PC-9 (cell line): ENCODE measurements at regions not wholly inside any gene's neighbourhood (a gene's known extent, or its start where the extent isn't known, plus 50 kb on each side); places are given as distances from the start of the nearest gene placed in this dataset.

Experiments used
- CTCF ChIP-seq: fragments of 200-600 bp; sonication (generic); conservative IDR thresholded peaks from 2 replicates; pipeline ENCODE4 v1.6.1; 2017; ENCODE audit warnings: mixed run types, antibody characterized with exemption, mild to moderate bottlenecking, moderate library complexity
- EZH2 ChIP-seq: fragments of 200-600 bp; sonication (generic); IDR thresholded peaks from 2 replicates; pipeline ENCODE4 v1.8.0; 2017; ENCODE audit warnings: antibody characterized with exemption, low read depth

GRCh38 chr21:18499761-18500376, 96.3 kb upstream of the TMPRSS15 start:
- TF ChIP-seq CTCF, result peak; percentile 81
- TF ChIP-seq EZH2, result no peak
